Cardiac muscle cell (in vitro differentiated cells and primary cell): ENCODE measurements at regions not wholly inside any gene's neighbourhood (a gene's known extent, or its start where the extent isn't known, plus 50 kb on each side); places are given as distances from the start of the nearest gene placed in this dataset.

Experiments
- DNase-seq, 2 donors: peaks; one replicate each; pipeline versions ENCODE4 v3.0.0 to v3.0.0-alpha.2; 2010 to 2017; ENCODE audit warnings: low read depth in 1 of 2, low spot score in 1 of 2
- H3K27ac ChIP-seq: fragments of 200-600 bp; sonication (generic); 2 replicates; pipeline ENCODE4 v1.5.1; 2016
- H3K27me3 ChIP-seq: fragments of 200-600 bp; sonication (generic); 2 replicates; pipeline ENCODE4 v1.6.0; 2016; ENCODE audit warnings: control low read depth
- H3K36me3 ChIP-seq: fragments of 200-600 bp; sonication (generic); 2 replicates; pipeline ENCODE4 v1.5.1; 2016; ENCODE audit warnings: control low read depth
- H3K4me1 ChIP-seq: fragments of 200-600 bp; sonication (generic); 2 replicates; pipeline ENCODE4 v1.8.1; 2017; ENCODE audit warnings: low read depth, mild to moderate bottlenecking, mixed run types
- H3K4me3 ChIP-seq: fragments of 200-600 bp; sonication (generic); 2 replicates; pipeline ENCODE4 v1.5.1; 2016; ENCODE audit warnings: mild to moderate bottlenecking
- H3K9me3 ChIP-seq: fragments of 200-600 bp; sonication (generic); 2 replicates; pipeline ENCODE4 v1.5.1; 2017; ENCODE audit warnings: low read depth, mild to moderate bottlenecking, control low read depth
- TF ChIP-seq, protein P1 (sequence below): IDR thresholded peaks from 2 replicates; pipeline ENCODE4 v1.5.1; 2012; ENCODE audit warnings: low read depth, mild to moderate bottlenecking, low read length

DNA sequence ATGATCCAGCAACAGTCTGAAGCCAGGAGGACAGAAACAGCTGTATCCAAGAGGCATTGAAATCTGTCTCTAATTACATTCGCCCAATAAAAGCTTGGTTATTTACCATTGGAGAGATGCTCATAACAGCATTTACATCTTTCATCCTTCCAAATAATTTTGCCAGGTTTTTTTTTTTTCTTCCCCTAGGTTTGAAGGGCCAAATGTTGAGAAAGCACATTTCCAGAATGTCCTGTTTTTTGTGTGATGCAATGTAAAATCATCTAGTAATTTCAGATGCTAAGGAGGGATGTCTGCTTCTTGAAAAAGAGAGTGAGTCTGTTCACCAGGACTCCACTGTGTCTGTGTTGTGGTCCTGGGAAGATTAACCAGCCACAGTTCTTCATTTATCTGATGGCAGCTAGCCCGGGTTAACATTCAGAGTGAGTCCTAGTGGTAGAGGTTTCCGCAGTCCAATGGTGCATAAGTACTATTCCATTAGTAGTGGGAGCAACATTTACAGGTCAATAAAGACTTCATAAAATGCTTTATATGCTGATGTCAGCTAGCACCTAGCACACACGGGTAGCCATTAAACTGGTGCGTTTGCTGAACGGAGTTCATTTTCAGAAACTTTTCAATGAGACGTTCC is 406.8 kb downstream of the STIM2 start:
- Histone ChIP-seq H3K4me1 (no peaks in the 10 kb centered on the region), H3K27ac (no peak overlapping the region)

DNA sequence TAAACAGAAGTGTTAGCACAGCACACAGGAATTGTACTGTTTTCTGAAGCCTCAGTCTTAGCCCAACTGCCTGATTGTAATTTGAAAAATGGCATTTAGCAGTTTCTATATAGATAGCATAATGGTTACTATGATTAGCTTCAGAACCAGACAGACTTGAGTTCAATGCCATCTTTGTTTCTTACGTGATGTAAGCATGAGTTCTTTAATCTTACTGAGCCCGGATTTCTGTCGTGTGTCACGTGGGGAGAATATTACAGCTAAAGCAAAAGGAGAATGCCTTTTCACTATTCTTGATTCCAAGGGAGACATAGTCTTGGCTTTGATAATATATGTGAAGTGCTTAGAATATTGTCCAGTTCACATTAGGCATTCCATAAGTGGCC is 407.3 kb downstream of the STIM2 start:
- DNase-seq, result no peak
- Histone ChIP-seq H3K9me3 (no peaks in the 10 kb centered on the region), H3K4me3 (no peak overlapping the region), H3K36me3 (no peaks in the 10 kb centered on the region), H3K4me1 (no peaks in the 10 kb centered on the region), H3K27me3 (no peaks in the 10 kb centered on the region), H3K27ac (no peak overlapping the region)
- TF ChIP-seq, protein P1, sequence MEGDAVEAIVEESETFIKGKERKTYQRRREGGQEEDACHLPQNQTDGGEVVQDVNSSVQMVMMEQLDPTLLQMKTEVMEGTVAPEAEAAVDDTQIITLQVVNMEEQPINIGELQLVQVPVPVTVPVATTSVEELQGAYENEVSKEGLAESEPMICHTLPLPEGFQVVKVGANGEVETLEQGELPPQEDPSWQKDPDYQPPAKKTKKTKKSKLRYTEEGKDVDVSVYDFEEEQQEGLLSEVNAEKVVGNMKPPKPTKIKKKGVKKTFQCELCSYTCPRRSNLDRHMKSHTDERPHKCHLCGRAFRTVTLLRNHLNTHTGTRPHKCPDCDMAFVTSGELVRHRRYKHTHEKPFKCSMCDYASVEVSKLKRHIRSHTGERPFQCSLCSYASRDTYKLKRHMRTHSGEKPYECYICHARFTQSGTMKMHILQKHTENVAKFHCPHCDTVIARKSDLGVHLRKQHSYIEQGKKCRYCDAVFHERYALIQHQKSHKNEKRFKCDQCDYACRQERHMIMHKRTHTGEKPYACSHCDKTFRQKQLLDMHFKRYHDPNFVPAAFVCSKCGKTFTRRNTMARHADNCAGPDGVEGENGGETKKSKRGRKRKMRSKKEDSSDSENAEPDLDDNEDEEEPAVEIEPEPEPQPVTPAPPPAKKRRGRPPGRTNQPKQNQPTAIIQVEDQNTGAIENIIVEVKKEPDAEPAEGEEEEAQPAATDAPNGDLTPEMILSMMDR, result no peak

More for the DNA sequence above, 406.8 kb downstream of the STIM2 start:
- TF ChIP-seq, protein P1, result no peak
- Histone ChIP-seq H3K4me3 (no peak overlapping the region), H3K36me3 (no peaks in the 10 kb centered on the region), H3K27me3 (no peaks in the 10 kb centered on the region), H3K9me3 (no peaks in the 10 kb centered on the region)
- no peak for DNase-seq

DNA sequence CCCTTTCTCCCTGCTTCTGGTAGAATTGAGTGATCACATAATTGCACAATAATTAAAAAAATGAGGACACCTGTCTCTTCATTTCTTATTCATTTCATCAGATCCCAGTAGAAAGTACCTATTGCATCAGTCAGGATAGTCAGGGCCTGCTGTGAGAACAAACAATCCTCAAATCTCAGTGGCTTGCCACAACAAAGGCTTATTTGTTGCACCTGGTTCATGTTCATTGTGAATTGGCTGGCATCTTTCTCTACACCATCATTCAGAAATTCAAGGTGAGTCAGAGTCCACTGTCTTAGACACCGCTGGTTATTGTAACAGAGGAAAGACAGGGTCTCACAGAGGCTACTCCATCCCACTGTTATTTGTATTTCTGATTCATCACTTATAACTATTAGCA is 409.8 kb downstream of the STIM2 start:
- Histone ChIP-seq H3K4me1 (no peaks in the 10 kb centered on the region), H3K27ac (no peak overlapping the region), H3K9me3 (no peaks in the 10 kb centered on the region), H3K36me3 (no peaks in the 10 kb centered on the region), H3K4me3 (no peak overlapping the region), H3K27me3 (no peaks in the 10 kb centered on the region)
- TF ChIP-seq, protein P1, result no peak
- no peak for DNase-seq

DNA sequence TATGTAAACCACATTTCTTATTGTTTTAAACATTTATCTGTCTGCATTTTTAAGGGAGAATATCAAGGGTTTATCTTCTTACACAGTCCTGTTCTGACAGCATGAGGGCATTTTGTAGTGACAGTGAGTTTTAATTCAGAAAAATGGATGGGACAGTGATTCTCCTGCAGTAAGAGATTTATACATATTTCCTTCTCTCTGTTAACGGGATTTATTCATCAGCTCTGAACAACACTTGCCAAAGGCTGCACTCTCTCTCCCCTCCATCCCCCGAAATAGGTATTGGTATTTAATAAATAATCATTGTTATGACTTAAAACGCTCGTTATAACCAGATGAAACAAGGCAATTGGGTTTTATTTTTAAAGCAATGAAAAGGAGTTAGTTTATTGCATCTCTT is 410.9 kb downstream of the STIM2 start:
- Histone ChIP-seq H3K36me3 (no peaks in the 10 kb centered on the region), H3K4me3 (no peak overlapping the region), H3K4me1 (no peaks in the 10 kb centered on the region), H3K9me3 (no peaks in the 10 kb centered on the region), H3K27me3 (no peaks in the 10 kb centered on the region), H3K27ac (no peak overlapping the region)
- DNase-seq, result no peak
- TF ChIP-seq, protein P1, result no peak

DNA sequence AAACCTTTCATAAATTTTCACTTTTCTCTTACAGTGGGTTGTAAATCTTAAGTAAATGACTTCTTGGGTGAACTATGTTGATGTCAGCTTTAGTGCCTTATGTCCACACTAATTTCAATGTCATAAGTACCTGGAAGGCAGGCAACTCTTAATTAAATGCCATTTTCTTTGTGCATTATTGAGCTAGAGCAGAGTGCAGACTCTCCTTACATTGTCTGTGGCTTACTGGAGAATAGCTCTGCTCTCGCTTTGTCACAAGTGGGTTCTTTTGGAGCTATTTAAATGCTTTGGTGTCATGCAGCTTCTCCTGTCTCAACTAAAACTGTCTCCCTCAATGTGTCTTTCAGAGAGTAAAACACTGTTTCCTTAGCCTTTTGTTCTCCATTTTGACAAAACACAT is 411.6 kb downstream of the STIM2 start:
- Histone ChIP-seq H3K27ac (no peak overlapping the region), H3K4me3 (no peak overlapping the region), H3K9me3 (no peaks in the 10 kb centered on the region), H3K27me3 (no peaks in the 10 kb centered on the region), H3K4me1 (no peaks in the 10 kb centered on the region), H3K36me3 (no peaks in the 10 kb centered on the region)
- DNase-seq, result no peak
- TF ChIP-seq, protein P1, result no peak
